HFFc6 (cell line): ENCODE measurements at regions not wholly inside any gene's neighbourhood (a gene's known extent, or its start where the extent isn't known, plus 50 kb on each side); places are given as distances from the start of the nearest gene placed in this dataset.
"Not testable (repeated sequence)": the region's sequence is repeated elsewhere in the genome, so short reads cannot be mapped to it uniquely, and the experiment has no call there.

Experiments
- DNase-seq: peaks from one replicate; pipeline ENCODE4 v3.0.0-alpha.2; 2018
- H3K27ac Mint-ChIP-seq: 2 replicates; pipeline ENCODE4 v1.8.0; 2020; ENCODE audit warnings: mild to moderate bottlenecking, mixed read lengths
- H3K27me3 Mint-ChIP-seq: 2 replicates; pipeline ENCODE4 v1.8.0; 2021; ENCODE audit warnings: mild to moderate bottlenecking, moderate library complexity, mixed read lengths; ENCODE audit not compliant: insufficient read depth
- H3K36me3 Mint-ChIP-seq: 2 replicates; pipeline ENCODE4 v1.8.0; 2021; ENCODE audit warnings: low read depth, mixed read lengths
- H3K4me1 Mint-ChIP-seq: 2 replicates; pipeline ENCODE4 v1.8.0; 2020; ENCODE audit warnings: low read depth, mixed read lengths
- H3K4me3 Mint-ChIP-seq: 2 replicates; pipeline ENCODE4 v1.8.0; 2020; ENCODE audit warnings: mild to moderate bottlenecking, moderate library complexity, mixed read lengths
- H3K9me3 Mint-ChIP-seq: 2 replicates; pipeline ENCODE4 v1.8.0; 2020; ENCODE audit warnings: mild to moderate bottlenecking, mixed read lengths
- TF ChIP-seq, protein P1 (sequence below): fragments of 200-600 bp; sonication (generic); IDR thresholded peaks from 2 replicates; pipeline ENCODE4 v1.5.0; 2021; ENCODE audit warnings: antibody characterized with exemption, mild to moderate bottlenecking

DNA sequence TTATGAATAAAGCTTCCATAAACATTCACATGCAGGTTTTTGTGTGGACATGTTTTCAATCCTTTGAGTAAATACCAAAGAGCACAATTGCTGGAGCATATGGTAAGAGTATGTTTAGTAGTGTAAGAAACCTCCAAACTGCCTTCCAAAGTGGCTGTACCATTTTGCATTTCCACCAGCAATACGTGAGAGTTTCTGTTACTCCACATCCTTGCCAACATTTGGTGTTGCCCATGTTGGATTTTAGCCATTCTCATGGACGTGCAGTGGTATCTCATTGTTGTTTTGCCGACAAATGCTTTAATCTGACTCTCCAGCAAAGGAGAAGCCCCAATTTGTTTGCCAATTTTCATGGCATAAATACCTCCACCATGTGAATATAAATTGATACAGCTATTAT is 103.9 kb upstream of the TMEM45B start:
- H3K9me3 Mint-ChIP-seq, result no peaks in the 10 kb centered on the region; the same call in 1 of the 2 replicates

DNA sequence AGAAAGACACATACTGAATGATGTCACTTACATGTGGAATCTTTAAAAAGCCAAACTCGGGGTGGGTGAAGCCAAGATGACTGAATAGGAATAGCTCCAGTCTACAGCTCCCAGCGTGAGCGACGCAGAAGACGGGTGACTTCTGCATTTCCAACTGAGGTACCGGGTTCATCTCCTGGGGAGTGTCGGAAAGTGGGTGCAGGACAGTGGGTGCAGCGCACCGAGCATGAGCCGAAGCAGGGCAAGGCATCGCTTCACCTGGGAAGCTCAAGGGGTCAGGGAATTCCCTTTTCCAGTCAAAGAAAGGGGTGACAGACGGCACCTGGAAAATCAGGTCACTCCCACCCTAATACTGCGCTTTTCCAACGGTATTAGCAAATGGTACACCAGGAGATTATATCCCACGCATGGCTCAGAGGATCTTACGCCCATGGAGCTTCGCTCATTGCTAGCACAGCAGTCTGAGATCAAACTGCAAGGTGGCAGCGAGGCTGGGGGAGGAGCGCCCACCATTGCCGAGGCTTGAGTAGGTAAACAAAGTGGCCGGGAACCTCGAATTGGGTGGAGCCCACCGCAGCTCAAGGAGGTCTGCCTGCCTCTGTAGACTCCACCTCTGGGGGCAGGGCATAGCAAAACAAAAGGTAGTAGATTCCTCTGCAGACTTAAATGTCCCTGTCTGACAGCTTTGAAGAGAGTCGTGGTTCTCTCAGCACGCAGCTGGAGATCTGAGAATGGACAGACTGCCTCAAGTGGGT is 103.0 kb upstream of the TMEM45B start:
- not testable (repeated sequence) for H3K36me3 Mint-ChIP-seq, DNase-seq, H3K9me3 Mint-ChIP-seq

More for the DNA sequence above, 103.9 kb upstream of the TMEM45B start:
- DNase-seq, result no peak
- no peaks in the 10 kb centered on the region for H3K36me3 Mint-ChIP-seq
- TF ChIP-seq, protein P1, sequence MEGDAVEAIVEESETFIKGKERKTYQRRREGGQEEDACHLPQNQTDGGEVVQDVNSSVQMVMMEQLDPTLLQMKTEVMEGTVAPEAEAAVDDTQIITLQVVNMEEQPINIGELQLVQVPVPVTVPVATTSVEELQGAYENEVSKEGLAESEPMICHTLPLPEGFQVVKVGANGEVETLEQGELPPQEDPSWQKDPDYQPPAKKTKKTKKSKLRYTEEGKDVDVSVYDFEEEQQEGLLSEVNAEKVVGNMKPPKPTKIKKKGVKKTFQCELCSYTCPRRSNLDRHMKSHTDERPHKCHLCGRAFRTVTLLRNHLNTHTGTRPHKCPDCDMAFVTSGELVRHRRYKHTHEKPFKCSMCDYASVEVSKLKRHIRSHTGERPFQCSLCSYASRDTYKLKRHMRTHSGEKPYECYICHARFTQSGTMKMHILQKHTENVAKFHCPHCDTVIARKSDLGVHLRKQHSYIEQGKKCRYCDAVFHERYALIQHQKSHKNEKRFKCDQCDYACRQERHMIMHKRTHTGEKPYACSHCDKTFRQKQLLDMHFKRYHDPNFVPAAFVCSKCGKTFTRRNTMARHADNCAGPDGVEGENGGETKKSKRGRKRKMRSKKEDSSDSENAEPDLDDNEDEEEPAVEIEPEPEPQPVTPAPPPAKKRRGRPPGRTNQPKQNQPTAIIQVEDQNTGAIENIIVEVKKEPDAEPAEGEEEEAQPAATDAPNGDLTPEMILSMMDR, result no peak
- no peak overlapping the region for H3K27ac Mint-ChIP-seq
- H3K4me3 Mint-ChIP-seq, result no peak overlapping the region
- H3K27me3 Mint-ChIP-seq, result peaks cover 23% of the 10 kb centered on the region
- no peaks in the 10 kb centered on the region for H3K4me1 Mint-ChIP-seq

GRCh38 chr11:129719037-129719436 is 96.6 kb upstream of the TMEM45B start:
- DNase-seq, result no peak
- H3K27me3 Mint-ChIP-seq, result peaks cover 34% of the 10 kb centered on the region
- no peaks in the 10 kb centered on the region for H3K4me1 Mint-ChIP-seq
- TF ChIP-seq, protein P1, result no peak
- H3K27ac Mint-ChIP-seq, result no peak overlapping the region
- H3K4me3 Mint-ChIP-seq, result no peak overlapping the region
- no peaks in the 10 kb centered on the region; the same call in 1 of the 2 replicates for H3K9me3 Mint-ChIP-seq
- no peaks in the 10 kb centered on the region for H3K36me3 Mint-ChIP-seq

More for the DNA sequence above, 103.0 kb upstream of the TMEM45B start:
- H3K4me3 Mint-ChIP-seq, H3K4me1 Mint-ChIP-seq, H3K27ac Mint-ChIP-seq: not testable (repeated sequence)
- peaks cover 17% of the 10 kb centered on the region for H3K27me3 Mint-ChIP-seq

GRCh38 chr11:129720156-129720555 is 95.5 kb upstream of the TMEM45B start:
- H3K4me3 Mint-ChIP-seq, result no peak overlapping the region
- TF ChIP-seq, protein P1, result no peak
- DNase-seq, result no peak
- H3K27ac Mint-ChIP-seq, result no peak overlapping the region
- H3K4me1 Mint-ChIP-seq, result no peaks in the 10 kb centered on the region
- peaks cover 40% of the 10 kb centered on the region for H3K27me3 Mint-ChIP-seq
- H3K36me3 Mint-ChIP-seq, result no peaks in the 10 kb centered on the region
- no peaks in the 10 kb centered on the region; the same call in 1 of the 2 replicates for H3K9me3 Mint-ChIP-seq

- no peaks in the 10 kb centered on the region; the same call in 1 of the 2 replicates for H3K9me3 Mint-ChIP-seq
- DNase-seq, result no peak
- no peaks in the 10 kb centered on the region for H3K36me3 Mint-ChIP-seq
- H3K27ac Mint-ChIP-seq, result no peak overlapping the region
- TF ChIP-seq, protein P1, result no peak
- H3K4me3 Mint-ChIP-seq, result no peak overlapping the region
- H3K27me3 Mint-ChIP-seq, result peaks cover 37% of the 10 kb centered on the region
- H3K4me1 Mint-ChIP-seq, result no peaks in the 10 kb centered on the region
Measured at GRCh38 chr11:129720994-129721393, 94.7 kb upstream of the TMEM45B start.

- H3K27me3 Mint-ChIP-seq, result peaks cover 40% of the 10 kb centered on the region
- no peak overlapping the region for H3K4me3 Mint-ChIP-seq
Measured at GRCh38 chr11:129721685-129722084, 94.0 kb upstream of the TMEM45B start.

More at GRCh38 chr11:129721685-129722084, 94.0 kb upstream of the TMEM45B start:
- no peaks in the 10 kb centered on the region for H3K36me3 Mint-ChIP-seq
- H3K9me3 Mint-ChIP-seq, result no peaks in the 10 kb centered on the region
- no peak for DNase-seq
- TF ChIP-seq, protein P1, result no peak
- no peak overlapping the region for H3K27ac Mint-ChIP-seq
- no peaks in the 10 kb centered on the region for H3K4me1 Mint-ChIP-seq
